OCI-LY1 (cell line): ENCODE measurements at regions not wholly inside any gene's neighbourhood (a gene's known extent, or its start where the extent isn't known, plus 50 kb on each side); places are given as distances from the start of the nearest gene placed in this dataset.

Experiments
- H2AFZ ChIP-seq: fragments of 200-600 bp; sonication (generic), shearing (Covaris generic); 2 replicates; pipeline ENCODE4 v1.6.0; 2014; ENCODE audit warnings: antibody characterized with exemption, mild to moderate bottlenecking, low read length
- H3F3A ChIP-seq: fragments of 200-600 bp; sonication (generic), shearing (Covaris generic); 2 replicates; pipeline ENCODE4 v1.6.0; 2014; ENCODE audit warnings: mild to moderate bottlenecking, antibody characterized with exemption, low read length, moderate library complexity; ENCODE audit not compliant: insufficient read depth
- H3K27ac ChIP-seq: fragments of 200-600 bp; sonication (generic); 2 replicates; pipeline ENCODE4 v1.5.1; 2014; ENCODE audit warnings: low read length, mixed run types, mild to moderate bottlenecking, low read depth; ENCODE audit not compliant: poor library complexity, severe bottlenecking
- H3K27me3 ChIP-seq: fragments of 200-600 bp; sonication (generic); 2 replicates; pipeline ENCODE4 v1.6.0; 2014; ENCODE audit warnings: antibody characterized with exemption, mild to moderate bottlenecking, low read length, moderate library complexity; ENCODE audit not compliant: insufficient read depth
- H3K36me3 ChIP-seq: fragments of 200-600 bp; sonication (generic); 2 replicates; pipeline ENCODE4 v1.6.1; 2014; ENCODE audit warnings: mild to moderate bottlenecking, antibody characterized with exemption, low read length, moderate library complexity, mixed read lengths; ENCODE audit not compliant: insufficient read depth
- H3K4me1 ChIP-seq: fragments of 200-600 bp; sonication (generic); 2 replicates; pipeline ENCODE4 v1.5.1; 2014; ENCODE audit warnings: mild to moderate bottlenecking, low read length, moderate library complexity; ENCODE audit not compliant: insufficient read depth, severe bottlenecking
- H3K4me2 ChIP-seq: fragments of 200-600 bp; sonication (generic), shearing (Covaris generic); 2 replicates; pipeline ENCODE4 v1.6.1; 2014; ENCODE audit warnings: low read length
- H3K4me3 ChIP-seq: fragments of 200-600 bp; sonication (generic); 2 replicates; pipeline ENCODE4 v1.5.1; 2014; ENCODE audit warnings: low read length, low read depth, mild to moderate bottlenecking, mixed read lengths; ENCODE audit not compliant: poor library complexity, severe bottlenecking
- H3K79me2 ChIP-seq: fragments of 200-600 bp; shearing (Covaris generic); 2 replicates; pipeline ENCODE4 v1.6.1; 2016; ENCODE audit warnings: mixed run types, low read length, mixed read lengths; ENCODE audit not compliant: insufficient read depth
- H3K9ac ChIP-seq: fragments of 200-600 bp; sonication (generic), shearing (Covaris generic); 2 replicates; pipeline ENCODE4 v1.6.1; 2014; ENCODE audit warnings: mild to moderate bottlenecking, low read length, mixed read lengths
- H3K9me2 ChIP-seq: fragments of 200-600 bp; sonication (generic), shearing (Covaris generic); 2 replicates; pipeline ENCODE4 v1.6.1; 2014; ENCODE audit warnings: low read depth, mild to moderate bottlenecking, low read length, mixed read lengths
- H3K9me3 ChIP-seq: fragments of 200-600 bp; shearing (Covaris generic); 2 replicates; pipeline ENCODE4 v1.6.1; 2014; ENCODE audit warnings: low read length, mixed read lengths
- H4K20me1 ChIP-seq: fragments of 200-600 bp; sonication (generic), shearing (Covaris generic); 2 replicates; pipeline ENCODE4 v1.6.0; 2016; ENCODE audit warnings: mild to moderate bottlenecking, low read length; ENCODE audit not compliant: insufficient read depth
- CTCF ChIP-seq: fragments of 200-600 bp; sonication (generic), shearing (Covaris generic); IDR thresholded peaks from 2 replicates; pipeline ENCODE4 v1.5.1; 2017; ENCODE audit warnings: mild to moderate bottlenecking, antibody characterized with exemption, low read length, moderate library complexity, mixed read lengths
- EZH2 ChIP-seq: fragments of 200-600 bp; sonication (generic), shearing (Covaris generic); IDR thresholded peaks from 2 replicates; pipeline ENCODE4 v1.8.0; 2017; ENCODE audit warnings: borderline replicate concordance, mixed run types, mild to moderate bottlenecking, antibody characterized with exemption, low read length, moderate library complexity, mixed read lengths

GRCh38 chr4:145414841-145415240, 66.8 kb upstream of the SMAD1 start:
- no peak overlapping the region for H2AFZ ChIP-seq
- no peaks in the 10 kb centered on the region for H3K36me3 ChIP-seq
- no peak overlapping the region for H3K9ac ChIP-seq

GRCh38 chr4:145414226-145414625, 67.4 kb upstream of the SMAD1 start:
- Histone ChIP-seq H3K27ac (no peak overlapping the region), H3K36me3 (no peaks in the 10 kb centered on the region), H3K9me2 (no peaks in the 10 kb centered on the region), H3K79me2 (no peaks in the 10 kb centered on the region), H3F3A (no peaks in the 10 kb centered on the region), H3K4me2 (no peak overlapping the region), H3K9ac (no peak overlapping the region), H3K4me1 (peaks cover 7% of the 10 kb centered on the region), H3K27me3 (no peaks in the 10 kb centered on the region), H3K4me3 (no peak overlapping the region), H3K9me3 (no peaks in the 10 kb centered on the region), H4K20me1 (no peaks in the 10 kb centered on the region), H2AFZ (no peak overlapping the region)
- TF ChIP-seq EZH2 = no peak
- TF ChIP-seq CTCF = no peak

More at GRCh38 chr4:145414841-145415240, 66.8 kb upstream of the SMAD1 start:
- no peaks in the 10 kb centered on the region for H3F3A ChIP-seq
- no peak overlapping the region for H3K4me2 ChIP-seq
- H3K9me3 ChIP-seq = no peaks in the 10 kb centered on the region
- H3K79me2 ChIP-seq = no peaks in the 10 kb centered on the region
- no peaks in the 10 kb centered on the region for H3K9me2 ChIP-seq
- TF ChIP-seq CTCF = no peak
- TF ChIP-seq EZH2 = no peak
- H3K27me3 ChIP-seq = no peaks in the 10 kb centered on the region
- H4K20me1 ChIP-seq = no peaks in the 10 kb centered on the region
- peaks cover 12% of the 10 kb centered on the region for H3K4me1 ChIP-seq
- H3K4me3 ChIP-seq = no peak overlapping the region
- no peak overlapping the region for H3K27ac ChIP-seq

- H3K79me2 ChIP-seq = no peaks in the 10 kb centered on the region
- no peak for TF ChIP-seq EZH2
- TF ChIP-seq CTCF = no peak
- H3K36me3 ChIP-seq = no peaks in the 10 kb centered on the region
- H2AFZ ChIP-seq = no peak overlapping the region
- no peak overlapping the region for H3K4me3 ChIP-seq
- H3K4me1 ChIP-seq = peaks cover 9% of the 10 kb centered on the region
- no peaks in the 10 kb centered on the region for H3K27me3 ChIP-seq
- no peaks in the 10 kb centered on the region for H4K20me1 ChIP-seq
- H3K9me3 ChIP-seq = no peaks in the 10 kb centered on the region
- H3F3A ChIP-seq = no peaks in the 10 kb centered on the region
- H3K4me2 ChIP-seq = no peak overlapping the region
- H3K9me2 ChIP-seq = no peaks in the 10 kb centered on the region
- H3K27ac ChIP-seq = no peak overlapping the region
- H3K9ac ChIP-seq = no peak overlapping the region
Measured at GRCh38 chr4:145406970-145407369, 74.7 kb upstream of the SMAD1 start.
